GM18498 (cell line): ENCODE measurements at regions not wholly inside any gene's neighbourhood (a gene's known extent, or its start where the extent isn't known, plus 50 kb on each side); places are given as distances from the start of the nearest gene placed in this dataset.
"Not testable (repeated sequence)": the region's sequence is repeated elsewhere in the genome, so short reads cannot be mapped to it uniquely, and the experiment has no call there.

Experiments used
- ATAC-seq: cut with Tn5 transposase; IDR thresholded peaks from one replicate; pipeline ENCODE4 v1.9.1; 2021; ENCODE audit warnings: mild to moderate bottlenecking, moderate library complexity; ENCODE audit not compliant: unreplicated experiment

- ATAC-seq, result no peak
These were observed 255.1 kb upstream of the KRR1 start for GRCh38 chr12:75766263-75767160.

GRCh38 chr12:75765170-75766059 is 254.0 kb upstream of the KRR1 start:
- no peak for ATAC-seq

GRCh38 chr12:75764091-75764841 is 252.9 kb upstream of the KRR1 start:
- ATAC-seq, result no peak

- no peak for ATAC-seq
These were observed 249.3 kb upstream of the KRR1 start for GRCh38 chr12:75760573-75761294.

GRCh38 chr12:75759842-75760572 is 248.6 kb upstream of the KRR1 start:
- no peak for ATAC-seq

GRCh38 chr12:75759196-75759595 is 247.8 kb upstream of the KRR1 start:
- ATAC-seq, result no peak

GRCh38 chr12:75756771-75757170 is 245.4 kb upstream of the KRR1 start:
- ATAC-seq, result no peak

- no peak for ATAC-seq
These were observed 244.7 kb upstream of the KRR1 start for GRCh38 chr12:75756111-75756510.

GRCh38 chr12:75754698-75755097 is 243.3 kb upstream of the KRR1 start:
- no peak for ATAC-seq

- no peak for ATAC-seq
These were observed 242.7 kb upstream of the KRR1 start for GRCh38 chr12:75754141-75754540.

GRCh38 chr12:75751769-75752471 is 240.5 kb upstream of the KRR1 start:
- ATAC-seq, result no peak

- ATAC-seq, result no peak
These were observed 239.4 kb upstream of the KRR1 start for GRCh38 chr12:75750716-75751306.

- ATAC-seq, result not testable (repeated sequence)
These were observed 237.6 kb upstream of the KRR1 start for GRCh38 chr12:75748990-75749389.

GRCh38 chr12:75748136-75748535 is 236.7 kb upstream of the KRR1 start:
- no peak for ATAC-seq

- no peak for ATAC-seq
These were observed 236.2 kb upstream of the KRR1 start for GRCh38 chr12:75747572-75748021.

GRCh38 chr12:75746621-75747020 is 235.2 kb upstream of the KRR1 start:
- ATAC-seq, result no peak

GRCh38 chr12:75744607-75745256 is 233.3 kb upstream of the KRR1 start:
- ATAC-seq, result no peak

GRCh38 chr12:75742961-75743360 is 231.6 kb upstream of the KRR1 start:
- no peak for ATAC-seq
